ENCODE measurements at regions not wholly inside any gene's neighbourhood (a gene's known extent, or its start where the extent isn't known, plus 50 kb on each side); places are given as distances from the start of the nearest gene placed in this dataset.

GRCh38 chr3:174377096-174377495, 482.0 kb upstream of the NAALADL2 start:
- CTCF ChIA-PET, result no interaction called here

GRCh38 chr3:174377684-174378083, 481.4 kb upstream of the NAALADL2 start:
- ChIA-PET POLR2A (no interaction called here), CTCF (no interaction called here)
- no peaks in the 10 kb centered on the region for H3K9me3 ChIP-seq (ENCODE audit: control insufficient read depth, insufficient read depth, low read depth, low read length)
- no peak overlapping the region for H3K27ac ChIP-seq (ENCODE audit: extremely low read depth, low read depth, low read length)
- H3K4me1 ChIP-seq (ENCODE audit: control insufficient read depth, insufficient read depth, low read length), result no peaks in the 10 kb centered on the region
- H3K4me3 ChIP-seq (ENCODE audit: low read depth, low read length), result no peak overlapping the region
- H3K36me3 ChIP-seq (ENCODE audit: control insufficient read depth in 2 of 2, insufficient read depth in 1 of 2, low read length in 2 of 2), result no peaks in the 10 kb centered on the region
- TF ChIP-seq ZNF248 (tag by site-specific recombination; IDR thresholded peaks at IDR 0.05) (no peak), HIC1 (tag by site-specific recombination; IDR thresholded peaks at IDR 0.05) (no peak), ZNF157 (tag by site-specific recombination; IDR thresholded peaks at IDR 0.05) (no peak), SP7 (tag by site-specific recombination; IDR thresholded peaks at IDR 0.05) (no peak), ZNF549 (tag by site-specific recombination; IDR thresholded peaks at IDR 0.05) (no peak), ZNF223 (tag by site-specific recombination; IDR thresholded peaks at IDR 0.05) (no peak), TSHZ1 (tag by site-specific recombination; IDR thresholded peaks at IDR 0.05; ENCODE audit: borderline replicate concordance) (no peak), ZNF433 (tag by site-specific recombination; IDR thresholded peaks at IDR 0.05; ENCODE audit: low read depth) (no peak), ZNF629 (tag by site-specific recombination; IDR thresholded peaks at IDR 0.05) (no peak), ZNF148 (tag by site-specific recombination; IDR thresholded peaks at IDR 0.05; ENCODE audit: borderline replicate concordance) (no peak), ZBTB7A (tag by site-specific recombination; IDR thresholded peaks at IDR 0.05; ENCODE audit: low read depth) (no peak), EGR2 (tag by site-specific recombination; IDR thresholded peaks at IDR 0.05; ENCODE audit: low read depth) (no peak), KLF7 (tag by site-specific recombination; IDR thresholded peaks at IDR 0.05; ENCODE audit: borderline replicate concordance) (no peak)

More at GRCh38 chr3:174377096-174377495, 482.0 kb upstream of the NAALADL2 start:
- H3K4me1 ChIP-seq (ENCODE audit: control insufficient read depth, insufficient read depth, low read length), result no peaks in the 10 kb centered on the region
- H3K9me3 ChIP-seq (ENCODE audit: control insufficient read depth, insufficient read depth, low read depth, low read length), result no peaks in the 10 kb centered on the region
- H3K27ac ChIP-seq (ENCODE audit: extremely low read depth, low read depth, low read length), result no peak overlapping the region
- POLR2A ChIA-PET, result no interaction called here
- H3K36me3 ChIP-seq (ENCODE audit: control insufficient read depth in 2 of 2, insufficient read depth in 1 of 2, low read length in 2 of 2), result no peaks in the 10 kb centered on the region
- H3K4me3 ChIP-seq (ENCODE audit: low read depth, low read length), result no peak overlapping the region
- TF ChIP-seq ZNF843 (tag by site-specific recombination; IDR thresholded peaks at IDR 0.05), result no peak
- TF ChIP-seq ZNF548 (tag by site-specific recombination; IDR thresholded peaks at IDR 0.05), result no peak
- TF ChIP-seq ZNF132 (tag by site-specific recombination; IDR thresholded peaks at IDR 0.05; ENCODE audit: borderline replicate concordance), result no peak
- no peak for TF ChIP-seq ZBTB7A (tag by site-specific recombination; IDR thresholded peaks at IDR 0.05; ENCODE audit: low read depth)
- no peak for TF ChIP-seq ZNF324 (tag by site-specific recombination; IDR thresholded peaks at IDR 0.05)
- no peak for TF ChIP-seq ZNF362 (tag by site-specific recombination; IDR thresholded peaks at IDR 0.05)
- no peak for TF ChIP-seq ZFP37 (tag by site-specific recombination; IDR thresholded peaks at IDR 0.05)
- TF ChIP-seq ZNF585B (tag by site-specific recombination; IDR thresholded peaks at IDR 0.05), result no peak
- no peak for TF ChIP-seq ZNF626 (tag by site-specific recombination; IDR thresholded peaks at IDR 0.05)
- no peak for TF ChIP-seq ZNF561 (tag by site-specific recombination; IDR thresholded peaks at IDR 0.05; ENCODE audit: borderline replicate concordance)

All from HEK293 (cell line).